GM12873 (cell line): ENCODE measurements at regions not wholly inside any gene's neighbourhood (a gene's known extent, or its start where the extent isn't known, plus 50 kb on each side); places are given as distances from the start of the nearest gene placed in this dataset.

Source experiments
- TF ChIP-seq, protein P1 (sequence below): IDR thresholded peaks from 2 replicates; pipeline ENCODE4 v1.5.1; 2012; ENCODE audit warnings: low read depth, mild to moderate bottlenecking, moderate library complexity, low read length, control low read depth; ENCODE audit not compliant: insufficient read depth; ENCODE audit errors: missing control alignments

DNA sequence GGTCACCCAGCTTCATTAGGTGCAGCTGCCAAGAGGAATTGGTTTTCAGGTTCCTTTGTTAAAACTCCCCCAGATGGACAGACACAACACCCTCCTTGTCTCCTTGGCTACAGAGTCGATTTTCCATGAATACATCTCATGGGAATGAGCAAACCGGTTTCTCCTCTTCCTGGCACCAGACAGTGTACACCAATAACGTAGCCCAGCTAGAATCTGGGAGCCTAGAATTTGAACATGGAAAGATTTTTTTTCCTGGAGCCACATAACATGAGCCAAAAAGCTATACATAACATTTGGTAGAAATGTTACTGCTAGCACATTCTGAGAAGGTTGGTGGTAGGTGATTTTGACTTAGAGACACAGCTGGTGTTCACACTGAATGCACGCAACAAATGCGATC, 62.9 kb upstream of the SLC34A2 start:
- TF ChIP-seq, protein P1, sequence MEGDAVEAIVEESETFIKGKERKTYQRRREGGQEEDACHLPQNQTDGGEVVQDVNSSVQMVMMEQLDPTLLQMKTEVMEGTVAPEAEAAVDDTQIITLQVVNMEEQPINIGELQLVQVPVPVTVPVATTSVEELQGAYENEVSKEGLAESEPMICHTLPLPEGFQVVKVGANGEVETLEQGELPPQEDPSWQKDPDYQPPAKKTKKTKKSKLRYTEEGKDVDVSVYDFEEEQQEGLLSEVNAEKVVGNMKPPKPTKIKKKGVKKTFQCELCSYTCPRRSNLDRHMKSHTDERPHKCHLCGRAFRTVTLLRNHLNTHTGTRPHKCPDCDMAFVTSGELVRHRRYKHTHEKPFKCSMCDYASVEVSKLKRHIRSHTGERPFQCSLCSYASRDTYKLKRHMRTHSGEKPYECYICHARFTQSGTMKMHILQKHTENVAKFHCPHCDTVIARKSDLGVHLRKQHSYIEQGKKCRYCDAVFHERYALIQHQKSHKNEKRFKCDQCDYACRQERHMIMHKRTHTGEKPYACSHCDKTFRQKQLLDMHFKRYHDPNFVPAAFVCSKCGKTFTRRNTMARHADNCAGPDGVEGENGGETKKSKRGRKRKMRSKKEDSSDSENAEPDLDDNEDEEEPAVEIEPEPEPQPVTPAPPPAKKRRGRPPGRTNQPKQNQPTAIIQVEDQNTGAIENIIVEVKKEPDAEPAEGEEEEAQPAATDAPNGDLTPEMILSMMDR, result no peak
